AG10803 (cell line): ENCODE measurements at regions not wholly inside any gene's neighbourhood (a gene's known extent, or its start where the extent isn't known, plus 50 kb on each side); places are given as distances from the start of the nearest gene placed in this dataset.

Source experiments
- DNase-seq: peaks from one replicate; pipeline ENCODE4 v3.0.0; 2010; ENCODE audit warnings: low read depth
- H3K4me3 ChIP-seq: 2 replicates; pipeline ENCODE4 v1.5.1; 2011; ENCODE audit warnings: mild to moderate bottlenecking, low read length, control low read depth
- CTCF ChIP-seq: conservative IDR thresholded peaks from 2 replicates; pipeline ENCODE4 v1.5.1; 2011; ENCODE audit warnings: mild to moderate bottlenecking, low read length, control low read depth, inconsistent platforms

GRCh38 chr11:134667505-134667904 is 255.5 kb upstream of the B3GAT1 start:
- no peak overlapping the region for H3K4me3 ChIP-seq
- DNase-seq, result no peak
- TF ChIP-seq CTCF, result no peak

- no peak for DNase-seq
- H3K4me3 ChIP-seq, result no peak overlapping the region
- TF ChIP-seq CTCF, result no peak
These were observed 255.1 kb upstream of the B3GAT1 start for GRCh38 chr11:134667175-134667500.

- TF ChIP-seq CTCF, result no peak
- DNase-seq, result no peak
- no peak overlapping the region for H3K4me3 ChIP-seq
These were observed 254.5 kb upstream of the B3GAT1 start for GRCh38 chr11:134666273-134667174.

- no peak for DNase-seq
- no peak for TF ChIP-seq CTCF
- no peak overlapping the region for H3K4me3 ChIP-seq
These were observed 253.7 kb upstream of the B3GAT1 start for GRCh38 chr11:134665571-134666270.

- H3K4me3 ChIP-seq, result no peak overlapping the region
- TF ChIP-seq CTCF, result no peak
- no peak for DNase-seq
These were observed 253.1 kb upstream of the B3GAT1 start for GRCh38 chr11:134665188-134665535.

- no peak for TF ChIP-seq CTCF
- no peak overlapping the region for H3K4me3 ChIP-seq
- no peak for DNase-seq
These were observed 252.6 kb upstream of the B3GAT1 start for GRCh38 chr11:134664447-134665187.
